GM19351 (cell line): ENCODE measurements at regions not wholly inside any gene's neighbourhood (a gene's known extent, or its start where the extent isn't known, plus 50 kb on each side); places are given as distances from the start of the nearest gene placed in this dataset.
"Not testable (repeated sequence)": the region's sequence is repeated elsewhere in the genome, so short reads cannot be mapped to it uniquely, and the experiment has no call there.

Experiments
- ATAC-seq: cut with Tn5 transposase; IDR thresholded peaks from one replicate; pipeline ENCODE4 v1.9.1; 2021; ENCODE audit warnings: mild to moderate bottlenecking, moderate library complexity; ENCODE audit not compliant: unreplicated experiment

DNA sequence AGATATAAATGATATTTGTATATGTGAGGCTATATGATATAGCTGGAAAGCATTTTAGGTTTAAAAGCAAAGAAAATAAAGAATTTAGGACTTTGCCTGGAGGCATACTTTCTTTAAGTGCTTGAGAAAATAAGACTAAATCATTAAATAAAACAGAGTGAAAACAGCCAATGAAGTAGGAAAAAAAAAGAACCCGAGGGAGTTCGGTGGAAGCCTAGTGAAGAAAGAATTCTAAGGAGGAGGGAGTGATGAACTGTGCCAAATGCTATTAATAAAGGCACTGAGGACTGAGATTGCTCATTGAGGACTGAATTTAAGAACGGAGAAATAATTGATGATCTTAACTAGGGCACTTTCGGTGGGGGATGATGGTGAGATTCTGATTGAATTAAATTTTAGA, 573.5 kb downstream of the DSC3 start:
- ATAC-seq, result no peak

DNA sequence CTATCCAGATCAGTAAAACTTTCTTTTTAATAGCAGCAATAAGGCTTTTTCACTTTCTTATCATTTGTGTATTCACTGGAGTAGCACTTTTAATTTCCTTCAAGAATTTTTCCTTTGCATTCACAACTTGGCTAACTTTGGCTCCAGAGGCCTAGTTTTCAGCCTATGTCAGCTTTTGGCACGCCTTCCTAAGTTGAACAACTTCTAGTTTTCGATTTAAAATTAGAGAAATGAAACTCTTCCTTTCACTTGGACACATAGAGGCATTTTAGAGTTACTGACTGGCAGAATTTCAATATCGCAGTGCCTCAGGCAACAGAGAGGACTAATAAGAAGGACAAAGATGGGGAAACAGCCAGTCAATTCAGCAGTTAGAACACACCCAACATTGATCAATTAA, 577.4 kb downstream of the DSC3 start:
- no peak for ATAC-seq

- no peak for ATAC-seq
Observed at GRCh38 chr18:30457156-30457555, 585.4 kb downstream of the DSC3 start.

GRCh38 chr18:30455741-30456140, 586.8 kb downstream of the DSC3 start:
- ATAC-seq, result no peak

DNA sequence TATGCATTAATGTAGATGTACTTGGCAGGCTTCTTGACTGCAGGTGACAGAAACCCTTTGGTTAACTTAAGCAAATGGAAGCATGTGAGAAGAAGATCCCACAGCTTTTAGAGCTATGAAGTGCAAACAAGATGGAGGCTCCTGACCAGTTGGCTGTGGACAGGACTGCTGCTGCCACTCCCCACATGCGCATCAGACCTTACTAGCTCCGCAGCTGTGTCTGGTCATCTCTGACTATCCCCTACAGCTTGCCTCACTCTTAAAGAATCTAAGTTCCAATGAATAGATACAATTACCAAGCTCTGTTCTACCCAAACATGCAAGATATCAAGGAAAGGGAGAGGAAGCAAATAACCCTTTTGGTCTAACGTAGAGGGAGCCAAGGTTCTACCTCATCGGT, 587.6 kb downstream of the DSC3 start:
- no peak for ATAC-seq

DNA sequence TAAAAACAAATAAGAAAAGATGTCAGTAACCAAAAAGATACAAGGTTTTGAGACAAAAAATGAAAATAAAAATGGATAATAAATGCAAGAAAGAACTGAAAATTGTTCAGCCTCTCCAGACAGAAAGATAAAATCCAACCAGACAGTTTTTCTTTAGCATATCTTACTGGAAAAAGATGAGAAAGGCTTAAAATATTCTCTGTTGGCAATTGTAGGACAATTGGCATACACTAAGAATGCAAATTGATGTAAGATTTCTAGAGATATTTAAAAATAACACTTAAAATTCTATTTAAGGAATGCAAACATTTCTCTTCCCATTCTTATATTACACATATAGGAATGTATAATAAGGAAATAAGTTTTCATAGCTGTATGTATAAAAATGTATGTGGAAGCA, 590.6 kb downstream of the DSC3 start:
- ATAC-seq, result no peak

DNA sequence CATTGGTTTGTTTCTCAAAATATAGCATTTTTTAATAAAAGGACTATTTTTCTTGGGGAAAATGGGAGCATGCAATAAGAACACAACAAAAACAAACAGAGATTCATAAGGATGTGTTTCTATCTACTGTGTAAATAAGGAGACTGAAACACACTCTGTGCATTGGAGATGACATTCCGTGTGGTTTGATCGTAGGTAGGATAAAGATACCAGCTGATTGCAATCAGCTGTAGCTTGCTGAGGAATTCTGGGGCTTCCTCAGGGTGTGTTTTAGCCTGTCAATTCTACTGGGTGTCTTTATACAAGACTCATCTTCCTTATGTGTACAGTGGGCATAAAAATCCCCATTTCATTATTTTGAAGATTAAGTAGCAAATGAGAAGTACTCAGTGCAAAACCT, 591.6 kb downstream of the DSC3 start:
- ATAC-seq, result no peak

- ATAC-seq, result no peak
Observed at GRCh38 chr18:30446605-30447004, 595.9 kb downstream of the DSC3 start.

- no peak for ATAC-seq
Observed at GRCh38 chr18:30444544-30444943, 598.0 kb downstream of the DSC3 start.

GRCh38 chr18:30440351-30440750, 602.2 kb downstream of the DSC3 start:
- ATAC-seq, result no peak

GRCh38 chr18:30439174-30439573, 603.4 kb downstream of the DSC3 start:
- no peak for ATAC-seq

GRCh38 chr18:30432349-30432748, 610.2 kb downstream of the DSC3 start:
- ATAC-seq, result no peak

- not testable (repeated sequence) for ATAC-seq
Observed at GRCh38 chr18:30419399-30419798, 623.1 kb downstream of the DSC3 start.

DNA sequence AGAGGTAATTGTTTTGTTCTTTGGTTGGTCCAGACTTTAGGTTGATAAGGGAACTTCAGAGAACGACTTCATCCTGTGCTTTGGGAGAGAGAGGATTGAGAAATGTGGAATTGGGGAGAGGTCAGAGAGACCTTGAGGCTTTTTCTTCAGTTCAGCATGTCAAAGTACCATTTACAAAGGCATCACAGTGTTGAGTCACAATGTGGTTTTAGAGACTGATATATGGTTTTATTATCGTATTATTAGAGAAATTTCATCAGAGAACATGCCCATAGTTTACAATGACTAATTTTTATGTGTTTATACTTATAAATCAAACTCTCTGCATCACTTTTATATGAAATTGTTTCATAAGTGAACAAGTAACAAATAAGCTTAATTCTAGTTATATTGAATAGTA, 626.6 kb downstream of the DSC3 start:
- no peak for ATAC-seq

GRCh38 chr18:30409120-30409519, 633.4 kb downstream of the DSC3 start:
- no peak for ATAC-seq

DNA sequence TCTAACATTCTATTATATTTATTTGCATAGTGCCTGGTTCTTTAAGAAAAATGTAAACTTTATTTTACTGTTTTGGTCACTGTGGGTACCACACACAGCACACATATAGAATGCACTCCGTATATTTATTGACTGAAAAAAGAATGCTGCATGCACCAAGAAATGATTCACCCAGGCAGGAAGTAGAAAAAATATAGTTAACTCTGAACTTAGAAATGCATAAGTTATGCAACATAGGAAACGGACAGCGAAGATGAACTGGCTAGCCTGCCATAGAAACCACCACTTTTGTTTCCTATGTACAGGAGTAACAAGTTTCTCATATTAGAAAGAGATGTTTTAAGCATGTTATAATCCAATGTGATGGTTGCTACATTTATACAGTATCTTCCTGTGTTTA, 635.8 kb downstream of the DSC3 start:
- ATAC-seq, result no peak

GRCh38 chr18:30405038-30405437, 637.5 kb downstream of the DSC3 start:
- ATAC-seq, result no peak

DNA sequence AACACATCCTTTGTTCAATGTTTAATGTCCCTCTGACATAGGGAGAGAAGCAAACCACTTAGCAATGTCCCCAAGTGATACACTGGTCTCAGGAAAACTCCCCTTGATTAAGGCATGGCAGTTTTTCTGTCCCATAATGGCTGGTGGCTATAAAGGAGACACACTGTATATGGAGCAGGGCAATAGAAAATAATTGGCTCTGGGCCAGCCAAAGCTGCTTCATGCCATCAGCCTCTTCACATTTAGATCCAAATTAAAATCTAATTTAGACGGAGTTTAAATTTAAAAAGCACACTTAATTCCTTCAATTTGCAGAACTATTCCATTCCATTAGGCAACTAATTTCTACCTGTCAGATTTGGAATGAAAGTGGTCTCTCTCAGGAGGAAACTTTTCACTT, 638.1 kb downstream of the DSC3 start:
- no peak for ATAC-seq

DNA sequence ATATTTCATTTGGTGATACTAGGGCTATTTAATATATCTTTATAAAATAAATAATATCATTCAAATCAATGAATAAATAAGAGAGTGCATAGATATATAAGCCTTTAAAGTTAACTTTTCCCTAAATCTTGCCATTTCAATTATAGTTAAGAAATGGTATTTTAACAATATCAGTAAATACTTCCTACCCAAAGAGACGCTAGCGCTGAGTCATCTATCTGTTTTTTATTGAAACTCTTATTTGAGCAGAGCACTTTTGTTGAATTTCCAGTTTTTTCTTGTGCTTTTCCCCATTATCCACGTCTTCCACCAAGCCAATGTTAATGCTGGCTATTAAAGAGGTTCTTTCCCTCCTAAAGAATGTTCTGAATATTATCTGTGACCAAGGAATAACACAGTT, 639.3 kb downstream of the DSC3 start:
- no peak for ATAC-seq

GRCh38 chr18:30387401-30387800, 655.1 kb downstream of the DSC3 start:
- no peak for ATAC-seq

GRCh38 chr18:30386624-30387023, 655.9 kb downstream of the DSC3 start:
- no peak for ATAC-seq

DNA sequence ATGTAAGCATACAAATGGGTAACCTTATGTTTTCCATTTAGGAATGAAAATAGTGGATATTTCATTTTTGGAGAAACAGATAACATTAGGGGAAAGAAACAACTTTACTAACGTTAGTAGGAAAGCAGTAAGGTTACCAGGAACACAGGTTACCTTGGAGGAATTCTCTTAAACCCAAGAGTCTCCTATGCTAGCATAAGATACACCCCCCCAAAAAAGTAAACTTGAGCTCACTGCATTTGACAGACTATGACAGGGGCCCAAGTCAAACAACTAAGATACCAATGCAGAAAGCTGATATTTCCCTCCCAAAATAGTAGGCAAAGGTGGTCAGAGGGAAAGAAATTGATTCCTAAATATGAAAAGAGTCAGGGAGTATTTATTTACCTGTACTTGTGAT, 656.9 kb downstream of the DSC3 start:
- no peak for ATAC-seq

DNA sequence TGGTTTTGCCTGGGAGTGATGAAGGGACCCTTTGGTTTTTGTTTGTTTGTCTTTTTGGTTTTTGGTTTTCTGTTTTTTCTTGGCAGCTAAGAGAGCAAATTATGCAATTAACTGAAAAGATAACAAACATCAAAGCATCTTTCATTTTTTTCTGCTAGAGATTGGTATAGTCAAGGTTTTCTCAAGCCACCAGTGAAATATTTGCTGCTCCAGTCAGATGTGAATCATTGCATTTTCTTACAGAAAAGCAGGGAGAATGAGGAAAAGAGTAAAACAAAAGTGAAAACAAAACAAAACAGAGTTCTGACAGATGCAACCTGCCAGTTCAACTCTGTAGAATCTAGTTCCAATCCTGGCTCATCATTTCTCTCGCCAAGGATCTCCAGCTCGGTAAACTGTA, 660.7 kb downstream of the DSC3 start:
- no peak for ATAC-seq

DNA sequence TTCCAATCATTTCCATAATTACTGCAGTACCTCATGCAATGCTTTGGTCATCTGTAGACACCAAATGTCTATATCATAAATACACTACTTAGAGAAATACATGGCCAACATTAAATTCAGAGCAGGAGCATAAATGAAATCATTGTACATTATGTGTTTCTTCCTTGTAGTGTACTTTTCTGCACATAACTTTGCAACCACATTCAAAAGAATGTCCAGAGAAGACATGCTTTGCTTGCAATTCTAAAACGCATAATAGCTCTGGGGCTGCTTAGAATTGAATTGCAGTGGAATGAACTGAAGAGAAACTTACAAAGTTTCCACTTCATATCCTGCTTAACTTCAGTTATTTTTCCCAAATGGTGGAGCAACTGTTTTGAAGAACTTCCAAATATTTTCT, 664.4 kb downstream of the DSC3 start:
- no peak for ATAC-seq
